Heart left ventricle (tissue), 16 donors: ENCODE measurements at regions not wholly inside any gene's neighbourhood (a gene's known extent, or its start where the extent isn't known, plus 50 kb on each side); places are given as distances from the start of the nearest gene placed in this dataset.

Experiments used
- ATAC-seq, 4 donors: fragments of 200-7000 bp; cut with Tn5 transposase; one replicate each; pipeline ENCODE4 v1.9.1; 2020 to 2022; ENCODE audit warnings: moderate library complexity in 4 of 4, mild to moderate bottlenecking in 3 of 4, moderate number of reproducible peaks in 1 of 4
- DNase-seq, 5 donors: peaks; one replicate each; pipeline ENCODE4 v3.0.0-alpha.2; 2020
- H3K27ac ChIP-seq, 12 donors: fragments of 200-600 bp; sonication (generic) in 4 of 12; one replicate each; pipeline versions ENCODE4 v1.5.0 to v1.8.0; 2016 to 2022; ENCODE audit warnings: mild to moderate bottlenecking in 2 of 12
- H3K27me3 ChIP-seq, 9 donors: fragments of 200-600 bp; sonication (generic) in 2 of 9; one replicate each; pipeline versions ENCODE4 v1.5.1 to v1.8.0; 2016 to 2022; ENCODE audit warnings: mild to moderate bottlenecking in 3 of 9
- H3K36me3 ChIP-seq, 9 donors: fragments of 200-600 bp; sonication (generic) in 2 of 9; one replicate each; pipeline versions ENCODE4 v1.5.0 to v1.8.0; 2018 to 2022; ENCODE audit warnings: mild to moderate bottlenecking in 2 of 9
- H3K4me1 ChIP-seq, 12 donors: fragments of 200-600 bp; sonication (generic) in 4 of 12; one replicate each; pipeline versions ENCODE4 v1.5.0 to v1.8.0; 2016 to 2022; ENCODE audit warnings: mild to moderate bottlenecking in 3 of 12
- H3K4me3 ChIP-seq, 12 donors: fragments of 200-600 bp; sonication (generic) in 4 of 12; one replicate each; pipeline versions ENCODE4 v1.5.0 to v1.8.0; 2017 to 2022; ENCODE audit warnings: mild to moderate bottlenecking in 9 of 12, moderate library complexity in 4 of 12
- H3K9me3 ChIP-seq, 12 donors: fragments of 200-600 bp; sonication (generic) in 4 of 12; one replicate each; pipeline versions ENCODE4 v1.5.0 to v1.8.0; 2016 to 2022; ENCODE audit warnings: mild to moderate bottlenecking in 1 of 12
- CTCF ChIP-seq, 12 donors: fragments of 200-600 bp; sonication (generic) in 4 of 12; IDR thresholded peaks; one replicate each; pipeline versions ENCODE4 v1.5.0 to v1.8.0; 2018 to 2022; ENCODE audit warnings: antibody characterized with exemption in 12 of 12, mild to moderate bottlenecking in 5 of 12
- POLR2A ChIP-seq, 2 donors: fragments of 450-650 bp; IDR thresholded peaks; one replicate each; pipeline ENCODE4 v1.6.1; 2017; ENCODE audit warnings: antibody characterized with exemption in 2 of 2, mild to moderate bottlenecking in 2 of 2, moderate library complexity in 2 of 2
- WGBS, 4 donors: extraction: QIAGEN DNeasy Blood & Tissue Kit in 2 of 4; methylation state at CpG; one replicate each; pipeline versions ENCODE4 v1.1.5 to v1.1.7; 2013 to 2018; 5-methylcytosine and 5-hydroxymethylcytosine counted together
- intact Hi-C, 10 donors: fragments of 100-400 bp; cut with DNase I; formaldehyde crosslinking; loops; one replicate each; pipeline versions ENCODE4 v1.11.1 to v1.14.2; 2022
- donor health status: ischemic (EF 13 %, LVEDD 7.1; RV severe dilation, severe dysfunction).
- donor health status: healthy with polysubstance abuse.
- donor health status: DM: no; HTN: yes; CAD: no.
- donor health status: DM: no; HTN: no; CAD: no.
- donor health status: ischemic (EF 25% LVEDD 6.9; RV normal size, moderate dysfunction).
- donor health status: ischemic (EF 25% LVEDD 5.7; RV mildly dilated, moderate dysfunction).
- donor health status: healthy.
- donor health status: DM: yes; HTN: yes; CAD: no.
- donor health status: ischemic (EF 35%, LVEDD 5.7; RV mildly dilated, moderate dysfunction).
- donor health status: nonischemic (EF 11% LVEDD 7.7; RV severe dilation, severe dysfunction).
- donor health status: DM: yes; HTN: yes; CAD: no.
- donor health status: PGD.
- donor health status: ischemic (EF 29% LVEDD 5.4; RV normal size, mild dysfunction).
- donor health status: nonischemic (EF 23%, LVEDD 6.1; RV moderate dilation, normal function).

DNA sequence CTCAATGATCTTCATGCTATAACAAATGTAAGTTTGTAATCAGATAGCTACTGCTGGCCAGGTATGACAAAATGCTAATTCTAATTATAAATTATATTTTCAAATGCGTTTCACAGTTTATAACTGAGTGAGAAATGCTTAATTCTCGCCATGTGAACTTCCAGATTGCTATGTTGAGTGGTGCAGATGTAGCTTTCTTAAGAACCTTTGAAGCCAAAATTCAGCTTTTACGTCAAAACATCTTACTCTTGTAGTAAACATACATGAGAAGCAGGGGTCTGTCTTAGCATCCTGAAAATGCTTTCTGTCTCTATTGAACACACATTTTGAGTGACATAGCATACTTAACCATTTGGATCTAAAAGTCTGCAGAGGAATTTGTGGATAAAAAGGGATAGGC, 176.5 kb upstream of the PRICKLE1 start:
- H3K27ac ChIP-seq: no peak overlapping the region
- no peak overlapping the region for H3K4me3 ChIP-seq
- intact Hi-C loops: no loop called here
- H3K36me3 ChIP-seq: no peaks in the 10 kb centered on the region
- WGBS, 4 donors: 89 to 94% (median 94%) methylated on average over 3 of the region's 3 CpGs
- DNase-seq (no peak), ATAC-seq (no peak)
- peaks cover 0 to 19% (median 5%) of the 10 kb centered on the region in 12 donors for H3K4me1 ChIP-seq
- H3K27me3 ChIP-seq: no peaks in the 10 kb centered on the region
- TF ChIP-seq POLR2A (IDR thresholded peaks at IDR 0.05) (no peak), CTCF (IDR thresholded peaks at IDR 0.05) (no peak)
- H3K9me3 ChIP-seq: no peaks in the 10 kb centered on the region

DNA sequence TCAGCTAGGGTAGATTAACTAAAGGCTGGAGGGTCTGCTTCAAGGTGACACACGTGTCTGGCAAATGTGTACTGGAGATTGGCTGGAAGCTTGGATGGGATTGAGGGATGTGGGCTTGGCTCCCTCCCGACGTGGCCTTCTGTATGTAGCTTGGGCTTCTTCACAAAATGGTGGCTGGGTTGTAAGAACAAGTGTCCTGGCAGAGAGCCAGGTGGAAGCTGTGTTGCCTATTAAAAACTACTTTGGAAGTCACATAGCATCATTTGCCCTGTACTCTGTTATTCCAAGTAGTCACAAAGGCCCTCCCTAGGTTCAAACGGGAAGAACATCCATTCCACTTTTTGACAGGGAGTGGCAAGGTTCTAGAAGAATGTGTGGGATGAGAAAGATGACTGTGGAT, 174.1 kb upstream of the PRICKLE1 start:
- Histone ChIP-seq H3K4me3 (no peak overlapping the region), H3K36me3 (no peaks in the 10 kb centered on the region), H3K9me3 (no peaks in the 10 kb centered on the region), H3K27ac (no peak overlapping the region), H3K4me1 (peaks cover 0 to 27% (median 12%) of the 10 kb centered on the region in 12 donors), H3K27me3 (no peaks in the 10 kb centered on the region)
- TF ChIP-seq CTCF (IDR thresholded peaks at IDR 0.05): no peak
- no peak for TF ChIP-seq POLR2A (IDR thresholded peaks at IDR 0.05)
- intact Hi-C loops: no loop called here
- DNase-seq: no peak
- 81 to 91% (median 90%) methylated on average over 4 of the region's 4 CpGs for WGBS, 4 donors
- ATAC-seq: no peak

- no peaks in the 10 kb centered on the region for H3K36me3 ChIP-seq
- H3K27me3 ChIP-seq: no peaks in the 10 kb centered on the region
- H3K4me1 ChIP-seq: peaks cover 0 to 26% (median 11%) of the 10 kb centered on the region in 12 donors
- 7 to 23% (median 15%) methylated on average over 1 of the region's 1 CpG for WGBS, 4 donors
- no peak for TF ChIP-seq POLR2A (IDR thresholded peaks at IDR 0.05)
- no peak for TF ChIP-seq CTCF (IDR thresholded peaks at IDR 0.05)
- H3K9me3 ChIP-seq: no peaks in the 10 kb centered on the region
- intact Hi-C loops: no loop called here
- no peak overlapping the region for H3K4me3 ChIP-seq
- no peak for DNase-seq
- no peak for ATAC-seq
- no peak overlapping the region for H3K27ac ChIP-seq
Measured at GRCh38 chr12:42762395-42762925, 172.9 kb upstream of the PRICKLE1 start.

DNA sequence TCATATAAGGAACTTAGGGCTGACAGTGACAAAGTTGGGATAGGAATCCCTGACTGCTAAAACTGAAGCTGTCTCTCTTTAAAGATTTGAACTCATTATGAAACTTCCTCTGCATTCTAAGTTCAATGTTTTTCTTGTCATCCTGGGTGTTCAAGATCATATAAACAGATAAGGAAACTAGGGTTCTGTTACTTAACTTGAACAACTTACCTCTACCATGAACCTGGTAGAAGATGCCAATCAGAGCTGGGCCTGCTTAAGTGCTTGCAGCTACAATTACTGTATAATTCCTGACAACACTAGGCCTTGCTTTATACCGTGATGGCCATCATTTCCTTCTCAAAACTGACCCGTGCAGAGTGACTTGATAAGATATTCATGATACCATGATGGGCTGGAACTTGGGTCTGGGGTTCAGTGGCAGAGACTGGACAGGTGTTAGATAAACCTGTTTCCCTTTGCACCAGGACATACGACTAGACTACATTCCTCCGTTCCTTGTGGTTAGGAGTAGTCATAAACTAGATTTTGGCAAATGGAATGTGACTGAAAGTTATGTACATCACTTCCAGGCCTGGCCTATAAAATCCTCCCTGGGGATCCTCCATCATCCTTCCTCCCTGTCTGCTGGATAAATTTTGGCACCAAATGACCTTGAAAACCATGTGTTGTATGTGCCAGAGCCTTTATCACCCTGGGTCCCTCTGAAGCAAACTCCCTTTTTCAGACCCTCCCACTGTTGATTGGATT, 172.2 kb upstream of the PRICKLE1 start:
- intact Hi-C loops: no loop called here
- TF ChIP-seq POLR2A (IDR thresholded peaks at IDR 0.05) (no peak), CTCF (IDR thresholded peaks at IDR 0.05) (no peak)
- DNase-seq: no peak
- H3K36me3 ChIP-seq: no peaks in the 10 kb centered on the region
- H3K9me3 ChIP-seq: no peaks in the 10 kb centered on the region
- ATAC-seq: no peak
- WGBS, 4 donors: 63 to 76% (median 71%) methylated on average over 4 of the region's 4 CpGs
- peaks cover 0 to 26% (median 11%) of the 10 kb centered on the region in 12 donors for H3K4me1 ChIP-seq
- no peaks in the 10 kb centered on the region for H3K27me3 ChIP-seq
- H3K4me3 ChIP-seq: no peak overlapping the region
- H3K27ac ChIP-seq: no peak overlapping the region
